Neural progenitor cell (in vitro differentiated cells): ENCODE measurements at regions not wholly inside any gene's neighbourhood (a gene's known extent, or its start where the extent isn't known, plus 50 kb on each side); places are given as distances from the start of the nearest gene placed in this dataset.

Experiments
- EZH2 ChIP-seq: fragments of 200-600 bp; sonication (generic); IDR thresholded peaks from 2 replicates; pipeline ENCODE4 v1.6.1; 2017; ENCODE audit warnings: antibody characterized with exemption, mild to moderate bottlenecking, moderate library complexity
- TF ChIP-seq, protein P1 (sequence below): fragments of 200-600 bp; sonication (generic); IDR thresholded peaks from 2 replicates; pipeline ENCODE4 v1.5.1; 2017; ENCODE audit warnings: antibody characterized with exemption, mild to moderate bottlenecking

DNA sequence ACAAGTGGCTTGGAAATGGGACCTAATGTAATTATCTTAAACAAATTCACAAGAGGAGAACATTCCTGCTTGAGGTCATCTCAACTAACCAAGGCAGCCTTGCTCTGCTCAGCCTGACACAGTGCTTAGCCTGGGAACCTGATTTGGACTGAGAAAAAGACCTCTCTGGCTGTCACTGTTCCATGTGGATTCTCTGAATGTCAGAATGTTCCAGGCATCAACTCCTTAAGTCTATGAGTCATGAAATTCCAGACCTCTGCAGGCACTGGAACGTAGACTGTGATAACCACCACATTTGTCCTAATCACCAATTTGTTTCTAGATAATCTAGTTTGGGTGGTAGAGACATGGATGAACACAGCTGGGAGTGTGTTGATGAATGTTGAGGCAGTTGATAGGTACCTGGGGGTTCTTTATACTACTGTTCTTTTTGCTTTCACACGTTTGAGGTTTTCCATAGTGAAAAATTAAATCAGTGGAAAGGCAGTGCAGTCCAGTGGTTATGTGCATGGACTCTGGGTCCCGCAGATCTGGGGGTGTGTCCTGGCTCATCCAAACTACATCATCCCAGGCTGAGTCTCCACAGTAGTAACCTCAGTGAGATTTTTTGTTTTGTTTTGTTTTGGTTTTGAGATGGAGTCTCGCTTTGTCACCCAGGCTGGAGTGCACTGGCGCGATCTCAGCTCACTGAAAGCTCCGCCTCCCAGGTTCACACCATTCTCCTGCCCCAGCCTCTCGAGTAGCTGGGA, 269.6 kb downstream of the MN1 start:
- TF ChIP-seq, protein P1, sequence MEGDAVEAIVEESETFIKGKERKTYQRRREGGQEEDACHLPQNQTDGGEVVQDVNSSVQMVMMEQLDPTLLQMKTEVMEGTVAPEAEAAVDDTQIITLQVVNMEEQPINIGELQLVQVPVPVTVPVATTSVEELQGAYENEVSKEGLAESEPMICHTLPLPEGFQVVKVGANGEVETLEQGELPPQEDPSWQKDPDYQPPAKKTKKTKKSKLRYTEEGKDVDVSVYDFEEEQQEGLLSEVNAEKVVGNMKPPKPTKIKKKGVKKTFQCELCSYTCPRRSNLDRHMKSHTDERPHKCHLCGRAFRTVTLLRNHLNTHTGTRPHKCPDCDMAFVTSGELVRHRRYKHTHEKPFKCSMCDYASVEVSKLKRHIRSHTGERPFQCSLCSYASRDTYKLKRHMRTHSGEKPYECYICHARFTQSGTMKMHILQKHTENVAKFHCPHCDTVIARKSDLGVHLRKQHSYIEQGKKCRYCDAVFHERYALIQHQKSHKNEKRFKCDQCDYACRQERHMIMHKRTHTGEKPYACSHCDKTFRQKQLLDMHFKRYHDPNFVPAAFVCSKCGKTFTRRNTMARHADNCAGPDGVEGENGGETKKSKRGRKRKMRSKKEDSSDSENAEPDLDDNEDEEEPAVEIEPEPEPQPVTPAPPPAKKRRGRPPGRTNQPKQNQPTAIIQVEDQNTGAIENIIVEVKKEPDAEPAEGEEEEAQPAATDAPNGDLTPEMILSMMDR: no peak
- TF ChIP-seq EZH2: no peak
